NCI-H748 treated with DMSO at 0.1 percent for 48 hours (cell line): ENCODE measurements at regions not wholly inside any gene's neighbourhood (a gene's known extent, or its start where the extent isn't known, plus 50 kb on each side); places are given as distances from the start of the nearest gene placed in this dataset.

Source experiments
- DNase-seq: peaks from one replicate; lab custom pipeline; 2025; lab: John Stamatoyannopoulos, UW

- no peak for DNase-seq
Measured at GRCh38 chr14:71675900-71676287, 256.3 kb upstream of the RGS6 start.

DNA sequence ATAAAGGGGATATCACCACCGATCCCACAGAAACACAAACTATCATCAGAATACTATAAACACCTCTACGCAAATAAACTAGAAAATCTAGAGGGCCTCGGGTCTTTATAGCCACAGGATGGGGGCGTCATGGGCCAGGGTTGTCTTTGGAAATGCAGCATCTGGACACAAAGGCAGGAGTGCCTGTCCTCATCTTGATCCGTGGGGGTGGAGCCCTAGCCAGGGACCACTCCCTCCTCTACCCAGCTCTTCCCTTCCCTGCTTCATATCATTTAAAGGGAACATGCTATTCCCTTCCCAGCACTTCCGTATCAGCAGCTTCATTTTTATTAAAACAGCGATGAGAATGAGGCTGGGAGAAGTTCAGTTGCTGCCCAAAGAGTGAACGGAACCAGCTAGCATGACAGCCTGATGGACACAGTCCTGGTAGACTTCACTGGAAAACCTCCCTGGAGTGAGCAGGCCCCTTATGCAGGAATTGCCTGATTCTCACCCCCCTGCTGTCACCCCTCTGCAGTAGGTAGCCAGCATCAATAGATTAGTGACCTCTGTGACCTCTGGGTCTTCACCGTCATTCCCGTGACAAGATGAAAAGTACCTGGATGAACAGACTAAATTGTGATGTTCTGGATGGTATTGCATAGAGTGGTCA lies 251.4 kb upstream of the RGS6 start:
- no peak for DNase-seq

DNA sequence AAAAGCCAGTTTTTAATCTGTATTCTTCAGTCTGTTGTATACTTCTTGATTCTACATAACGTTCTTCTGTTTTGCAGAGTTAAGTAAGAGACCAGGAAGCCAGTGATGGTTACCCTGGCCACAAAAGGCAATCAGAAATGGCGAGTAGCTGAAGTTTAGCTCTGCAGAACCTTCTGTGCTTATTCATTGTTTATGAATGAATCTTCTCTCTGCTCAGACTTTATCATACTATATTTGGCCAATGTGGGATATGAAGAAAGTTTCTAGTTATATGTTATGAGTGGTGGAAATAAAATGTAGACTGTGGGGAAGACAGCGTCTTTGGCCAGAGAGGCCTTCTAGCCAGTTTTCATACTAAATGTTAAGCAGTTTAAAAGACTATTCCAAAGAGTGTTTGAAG lies 249.9 kb upstream of the RGS6 start:
- DNase-seq, result no peak

GRCh38 chr14:71684323-71684722 lies 247.9 kb upstream of the RGS6 start:
- DNase-seq, result no peak

DNA sequence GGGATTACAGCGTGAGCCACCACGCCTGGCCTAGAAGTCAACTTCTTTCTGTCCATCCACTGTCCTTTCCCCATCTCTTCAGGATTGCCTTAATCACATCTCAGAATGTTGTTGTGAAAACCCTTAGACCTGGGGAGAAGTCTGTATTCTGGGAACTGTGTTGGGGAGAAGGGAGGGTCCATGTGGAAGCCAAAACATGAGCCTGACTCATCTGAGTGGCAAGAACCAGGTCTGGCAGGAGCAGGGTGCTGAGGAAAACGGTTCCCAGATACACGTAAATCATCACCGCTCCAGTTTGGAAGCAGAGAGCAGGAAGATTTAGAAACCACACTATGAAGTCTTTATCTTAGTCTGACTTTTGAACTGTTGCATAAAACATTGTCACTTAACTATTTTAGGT lies 245.6 kb upstream of the RGS6 start:
- DNase-seq, result no peak

- DNase-seq, result no peak
Measured at GRCh38 chr14:71687166-71687831, 244.9 kb upstream of the RGS6 start.

DNA sequence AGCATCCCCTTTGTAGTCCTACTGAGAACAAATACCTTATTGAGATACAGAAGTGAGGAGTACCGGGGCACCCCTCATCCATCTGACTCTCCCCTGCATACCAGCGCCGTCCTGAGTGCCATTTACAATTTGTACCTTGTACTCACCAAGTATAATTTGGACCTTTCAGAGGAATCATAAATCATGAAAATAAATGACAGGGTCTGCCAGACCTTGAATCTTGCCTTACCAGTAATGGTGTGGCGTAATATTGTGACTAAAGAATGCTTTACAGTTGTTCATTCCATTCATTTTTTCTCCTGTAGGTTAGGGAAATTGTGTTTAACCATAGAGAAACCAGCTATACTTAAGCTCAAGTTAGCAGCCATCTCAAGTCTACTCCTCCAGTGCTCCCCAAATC lies 243.7 kb upstream of the RGS6 start:
- DNase-seq, result no peak

GRCh38 chr14:71690478-71690877 lies 241.8 kb upstream of the RGS6 start:
- no peak for DNase-seq

DNA sequence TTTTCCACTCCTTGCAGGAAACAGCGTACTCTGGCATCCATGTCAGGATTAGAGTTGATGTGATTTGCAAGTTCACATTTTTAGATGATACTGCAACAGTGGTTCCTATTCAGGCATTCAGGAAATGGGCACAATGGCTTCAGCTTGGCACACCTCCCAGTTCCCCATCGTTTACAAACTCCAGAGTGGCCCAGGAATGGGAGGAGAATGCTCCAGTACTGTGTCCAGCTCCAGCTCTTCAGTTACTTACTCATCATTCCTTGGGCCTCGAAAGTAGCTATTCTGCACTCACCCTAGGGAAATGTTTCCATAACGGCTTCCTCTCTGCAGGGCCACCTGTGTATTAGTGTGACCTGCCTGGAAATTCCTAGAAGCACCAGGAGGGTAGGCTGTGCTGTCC lies 239.7 kb upstream of the RGS6 start:
- DNase-seq, result no peak

- no peak for DNase-seq
Measured at GRCh38 chr14:71693381-71693780, 238.8 kb upstream of the RGS6 start.

- no peak for DNase-seq
Measured at GRCh38 chr14:71694591-71695530, 237.4 kb upstream of the RGS6 start.

- DNase-seq, result no peak
Measured at GRCh38 chr14:71695611-71696350, 236.4 kb upstream of the RGS6 start.

DNA sequence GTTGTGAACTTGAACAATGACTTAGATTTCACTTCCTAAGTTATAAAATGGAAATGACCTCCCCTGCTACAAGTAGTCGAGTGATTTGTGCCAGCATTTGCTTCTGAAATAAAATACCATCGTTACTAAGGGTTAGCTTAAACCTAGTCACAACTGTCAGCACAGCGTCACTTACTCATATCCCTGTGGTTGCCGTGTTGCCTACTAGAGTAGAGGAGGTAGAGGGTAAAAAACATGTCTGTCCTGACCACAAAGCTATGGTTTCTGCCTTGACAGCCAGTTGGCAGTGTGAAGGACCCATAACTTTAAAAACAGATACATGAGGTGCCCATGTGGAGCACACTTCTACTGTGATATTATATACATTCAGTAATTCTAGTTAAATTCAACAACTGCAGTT lies 234.2 kb upstream of the RGS6 start:
- DNase-seq, result no peak

GRCh38 chr14:71698673-71699072 lies 233.6 kb upstream of the RGS6 start:
- no peak for DNase-seq

DNA sequence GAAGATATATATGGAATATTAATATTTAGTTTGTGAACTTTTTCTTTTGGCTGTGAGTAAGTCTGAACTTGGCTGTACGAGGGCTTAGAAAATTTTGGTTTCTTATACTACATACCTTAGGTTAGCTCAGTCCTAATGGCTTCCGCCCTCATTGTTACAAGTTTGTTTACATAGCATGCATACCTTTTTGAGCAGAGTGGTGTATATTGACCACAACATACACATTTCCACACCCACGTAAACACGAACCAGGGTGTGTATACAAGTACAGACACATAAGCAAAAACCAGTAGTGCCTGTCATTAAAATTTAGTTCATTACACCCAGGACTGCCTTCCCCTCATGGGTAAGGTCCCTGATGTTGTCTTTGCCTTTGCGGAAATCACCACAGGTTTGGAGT lies 230.2 kb upstream of the RGS6 start:
- no peak for DNase-seq

GRCh38 chr14:71702786-71703185 lies 229.4 kb upstream of the RGS6 start:
- DNase-seq, result no peak

GRCh38 chr14:71703477-71703876 lies 228.8 kb upstream of the RGS6 start:
- no peak for DNase-seq

DNA sequence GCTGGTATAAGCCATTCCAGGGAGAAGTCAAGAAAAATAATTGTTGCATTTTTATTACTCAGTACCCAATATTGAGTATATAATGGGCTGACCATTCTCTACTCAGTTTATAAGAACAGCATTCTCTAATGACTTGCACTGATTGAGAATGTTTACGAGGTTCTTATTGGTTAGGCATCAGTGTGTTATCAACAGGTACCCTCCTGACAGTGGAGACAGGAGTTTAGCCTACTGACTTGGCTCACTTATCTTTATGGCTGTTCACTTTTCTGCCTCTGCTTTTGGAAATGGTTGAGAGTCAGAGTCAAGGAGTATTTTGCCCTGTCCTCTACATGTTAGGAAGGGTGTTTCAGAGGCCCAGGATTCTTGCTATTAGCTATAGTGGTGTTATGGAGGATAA lies 228.0 kb upstream of the RGS6 start:
- DNase-seq, result no peak

DNA sequence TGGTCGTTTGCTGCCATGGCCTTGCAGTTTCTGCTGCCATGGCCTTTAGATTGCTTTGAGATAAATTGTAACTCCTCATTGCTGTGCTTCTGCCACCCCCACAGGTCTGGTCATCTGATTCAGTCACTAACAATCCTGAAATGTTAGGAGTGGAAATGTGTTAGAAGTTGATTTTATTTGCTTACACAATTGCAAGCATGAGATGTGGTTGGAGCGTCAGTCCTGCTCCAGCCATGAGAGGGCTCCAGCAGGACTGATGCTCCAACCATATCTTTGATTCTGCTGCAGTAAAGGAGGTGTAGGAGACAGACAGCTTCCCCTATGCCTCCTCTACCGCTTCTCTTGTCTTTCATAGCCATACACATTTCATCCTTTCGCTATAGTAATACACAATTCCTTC lies 226.8 kb upstream of the RGS6 start:
- no peak for DNase-seq

- DNase-seq, result no peak
Measured at GRCh38 chr14:71709076-71709475, 223.2 kb upstream of the RGS6 start.

DNA sequence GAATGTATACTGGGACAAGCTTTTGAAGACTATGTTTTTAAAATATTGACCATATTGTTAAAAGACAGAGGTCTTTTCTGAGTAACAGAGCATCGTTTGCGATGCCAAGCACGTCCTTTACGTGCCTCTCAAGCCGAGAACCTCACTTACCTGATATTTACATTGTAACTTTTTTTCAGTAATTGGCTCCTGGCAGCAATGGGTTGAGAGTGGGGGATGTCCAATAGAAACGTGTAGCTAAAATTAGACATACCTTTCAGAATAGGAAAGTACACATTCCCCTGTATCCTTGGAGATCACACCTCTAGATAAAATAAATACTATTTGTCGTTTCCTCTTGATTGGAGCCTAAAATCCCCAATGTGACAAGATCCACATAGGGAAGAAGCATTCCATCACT lies 222.2 kb upstream of the RGS6 start:
- no peak for DNase-seq

DNA sequence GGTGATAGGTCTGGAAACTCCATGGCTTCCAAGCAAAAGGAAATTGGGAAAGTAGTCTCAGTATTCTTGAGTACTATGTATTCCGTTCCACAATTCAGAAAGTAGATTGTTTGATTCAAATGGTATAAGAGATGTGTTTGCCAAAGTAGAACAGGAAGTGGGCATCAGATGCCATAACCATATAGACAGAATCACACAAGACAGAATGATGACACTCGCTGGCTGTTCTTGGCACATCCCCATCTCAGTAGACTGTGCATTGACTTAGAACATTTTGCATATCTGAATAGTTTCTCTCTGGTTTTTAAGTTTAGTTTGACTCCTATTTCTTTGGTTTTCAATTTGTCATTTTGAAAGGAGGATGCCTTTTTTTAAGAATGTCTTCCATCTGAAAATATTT lies 221.1 kb upstream of the RGS6 start:
- DNase-seq, result no peak
